ENCODE measurements at regions not wholly inside any gene's neighbourhood (a gene's known extent, or its start where the extent isn't known, plus 50 kb on each side); places are given as distances from the start of the nearest gene placed in this dataset.

DNA sequence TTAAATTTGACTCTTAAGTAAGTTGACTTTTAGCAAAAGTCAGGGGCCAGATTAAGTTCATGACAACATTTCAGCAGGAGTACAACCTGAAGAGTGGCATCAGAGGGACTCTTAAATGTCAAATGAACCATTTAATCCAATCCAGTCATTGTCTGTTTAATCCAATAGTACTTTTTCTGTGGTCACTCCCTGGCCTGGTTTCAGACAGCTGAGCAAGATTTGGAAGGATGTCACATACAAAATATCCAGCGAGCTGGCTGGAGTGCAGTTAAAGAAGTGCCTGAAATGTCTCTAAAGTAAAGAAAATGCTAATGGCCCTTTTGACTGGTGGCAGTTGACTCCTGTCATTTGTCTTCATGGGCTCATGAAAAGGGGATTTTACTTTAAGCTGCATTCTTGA lies 1082.1 kb downstream of the AACS start:
- DNase-seq: no peak

DNA sequence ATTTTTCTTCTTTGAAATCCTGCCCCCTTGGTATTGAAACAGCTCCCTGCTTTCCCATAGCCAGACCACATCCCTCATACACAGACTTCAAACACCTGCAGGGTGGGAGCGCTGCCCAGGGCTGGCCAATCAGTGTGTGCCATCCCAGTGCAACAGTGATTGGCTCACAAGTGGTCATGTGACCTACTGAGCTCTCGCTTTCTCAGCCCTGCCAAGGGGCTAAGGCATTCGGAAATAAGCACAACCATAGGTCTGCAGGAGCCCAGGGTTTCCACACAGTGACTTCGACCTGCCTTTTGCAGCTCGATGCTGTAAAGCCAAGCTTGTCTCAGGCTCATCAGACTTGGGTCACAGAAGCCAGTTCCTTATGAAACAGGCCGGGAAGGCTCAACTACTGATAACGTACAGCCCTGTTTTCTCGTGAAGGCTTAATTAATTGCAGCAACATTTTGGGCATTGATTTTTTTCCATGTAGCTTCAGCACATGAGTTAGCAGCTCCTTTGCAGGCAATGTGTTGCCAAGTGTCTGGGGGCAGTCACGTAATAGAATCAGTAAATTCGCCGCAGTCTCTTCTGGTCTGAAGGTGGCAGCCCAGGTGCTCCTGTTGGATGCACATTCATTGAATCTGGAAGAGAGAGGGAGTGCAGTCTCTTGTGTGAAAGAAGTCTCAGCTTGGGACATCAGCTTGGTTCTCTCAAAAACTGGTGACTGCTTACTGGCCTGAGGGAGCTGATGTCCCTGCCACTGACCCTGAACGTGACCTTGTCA lies 1091.8 kb downstream of the AACS start:
- DNase-seq: no peak

DNA sequence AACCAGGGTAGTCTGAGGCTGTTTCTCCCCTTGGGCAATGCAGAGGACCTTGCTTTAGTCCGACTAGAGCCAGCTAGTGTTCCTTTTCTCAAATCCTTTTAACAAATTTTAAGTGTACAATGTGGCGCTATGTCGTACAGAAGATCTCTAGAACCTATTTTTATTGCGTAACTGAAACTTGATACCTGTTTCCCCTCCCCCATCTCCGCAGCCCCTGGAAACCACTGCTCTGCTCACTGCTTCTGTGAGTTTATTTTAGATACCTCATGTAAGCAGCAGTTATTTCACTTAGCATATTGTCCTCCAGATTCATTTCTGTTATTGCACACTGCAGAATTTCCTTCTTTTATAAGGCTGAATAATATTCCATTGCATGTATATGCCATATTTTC lies 1092.3 kb downstream of the AACS start:
- no peak for DNase-seq

DNA sequence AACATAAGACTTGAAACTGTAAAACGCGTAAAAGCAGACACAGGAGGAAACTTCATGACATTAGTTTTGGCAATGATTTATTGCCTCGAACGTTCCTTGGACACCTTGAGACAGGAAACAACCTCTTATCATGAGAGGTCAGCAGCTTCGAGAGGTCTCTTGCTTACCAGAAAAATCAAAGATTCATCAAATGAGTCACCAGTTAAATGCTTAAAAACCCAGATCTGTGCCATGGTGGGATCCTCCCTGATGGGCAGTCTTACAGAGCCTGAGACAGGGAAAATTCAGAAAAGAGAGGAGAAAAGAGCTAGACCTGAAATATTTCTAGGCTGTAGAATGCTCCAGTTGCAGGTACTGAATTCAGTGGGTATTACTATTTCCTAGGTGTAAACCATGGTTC lies 1093.9 kb downstream of the AACS start:
- DNase-seq: no peak

DNA sequence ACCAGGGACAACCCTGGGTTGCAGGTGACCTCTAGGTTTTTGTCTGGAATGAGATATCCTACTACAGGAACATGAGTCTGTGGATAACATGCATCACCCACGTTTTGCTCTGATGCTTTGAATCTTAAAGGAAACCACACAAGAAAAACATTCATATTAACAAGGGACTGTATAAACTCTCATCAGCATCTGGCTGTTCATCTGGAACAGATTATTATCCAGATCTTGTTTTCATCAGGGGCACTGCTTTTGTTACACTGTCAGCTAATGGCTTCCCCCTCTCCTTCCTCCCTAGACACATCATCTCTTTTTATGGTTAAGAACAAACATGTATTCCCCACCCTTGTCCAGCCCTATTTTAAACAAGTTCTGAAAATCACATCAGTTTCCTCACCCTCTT lies 1095.7 kb downstream of the AACS start:
- no peak for DNase-seq

DNA sequence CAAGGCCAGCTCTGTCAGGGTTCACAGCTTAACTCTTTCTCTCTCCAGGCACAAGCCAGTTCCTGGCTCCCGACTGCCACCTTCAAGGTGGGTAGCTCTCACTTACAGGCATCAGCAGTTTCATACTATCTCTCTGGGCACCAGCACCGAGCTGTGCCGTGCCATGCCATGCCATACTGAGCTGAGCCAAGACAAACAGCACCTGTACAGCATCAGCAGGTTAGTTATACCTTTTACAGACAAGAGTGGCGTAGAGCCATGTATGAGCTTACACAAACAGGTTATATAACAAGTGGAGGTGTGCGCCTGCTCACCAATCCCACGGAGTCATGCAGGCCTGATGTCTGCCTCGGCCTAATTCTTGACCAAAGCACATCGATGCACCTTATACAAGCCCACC lies 1098.7 kb downstream of the AACS start:
- DNase-seq: no peak

DNA sequence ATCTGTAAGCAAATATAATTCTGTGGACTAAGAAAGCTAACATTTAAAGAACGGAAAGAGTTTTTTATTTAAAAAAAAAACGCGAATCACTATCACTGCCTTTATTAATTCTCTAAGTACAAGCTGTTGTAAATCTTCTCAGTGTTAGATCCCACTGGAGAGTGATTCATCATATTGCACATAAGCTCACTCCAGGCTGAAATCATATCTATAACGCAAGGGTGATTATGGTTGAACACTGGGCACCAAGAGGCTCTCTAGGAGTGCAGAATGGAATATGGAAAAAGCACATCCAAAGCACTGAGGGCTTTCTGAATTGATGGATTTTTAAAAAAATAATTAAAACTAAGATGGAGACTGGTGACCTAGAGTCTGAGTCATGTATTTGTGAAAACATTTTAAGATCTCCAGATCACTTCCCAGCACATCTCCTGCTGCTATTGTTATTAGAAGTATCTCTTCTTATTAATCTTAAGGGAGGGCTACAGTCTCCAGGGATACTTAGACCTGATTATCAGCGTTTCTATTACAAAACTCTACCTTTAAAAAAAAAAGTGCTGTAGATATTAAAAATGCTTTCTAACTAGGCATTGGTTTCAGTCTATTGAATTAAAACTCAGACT lies 1106.8 kb downstream of the AACS start:
- DNase-seq: no peak

DNA sequence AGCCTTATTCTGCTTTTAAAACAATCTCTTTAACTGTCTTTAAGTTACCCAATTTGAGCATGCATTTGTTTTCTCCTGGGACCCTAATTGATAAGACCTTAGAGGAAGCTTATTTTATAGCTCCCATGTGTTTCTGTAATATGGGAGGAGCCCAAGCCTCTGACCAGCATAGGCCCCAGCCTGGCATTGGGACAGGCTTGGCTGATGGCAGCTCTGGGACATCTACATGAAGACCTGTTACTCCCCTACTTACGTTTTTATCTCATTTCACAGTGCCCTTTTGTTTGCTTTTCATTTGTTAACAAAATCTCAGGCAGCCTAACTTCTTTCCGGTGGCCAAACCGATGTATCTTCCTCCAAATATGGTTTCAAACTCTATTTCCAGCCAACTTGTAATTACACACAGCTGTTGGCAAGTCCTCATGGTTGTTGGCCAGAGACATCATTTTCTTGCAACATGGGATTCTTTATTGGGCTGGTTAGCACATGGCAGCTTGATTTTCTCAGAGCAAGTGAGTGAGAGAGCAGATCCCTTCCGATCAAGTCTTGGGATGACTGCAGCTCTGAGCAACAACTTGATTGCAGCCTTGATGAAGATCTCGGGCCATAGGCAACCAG lies 1117.5 kb downstream of the AACS start:
- DNase-seq: no peak

DNA sequence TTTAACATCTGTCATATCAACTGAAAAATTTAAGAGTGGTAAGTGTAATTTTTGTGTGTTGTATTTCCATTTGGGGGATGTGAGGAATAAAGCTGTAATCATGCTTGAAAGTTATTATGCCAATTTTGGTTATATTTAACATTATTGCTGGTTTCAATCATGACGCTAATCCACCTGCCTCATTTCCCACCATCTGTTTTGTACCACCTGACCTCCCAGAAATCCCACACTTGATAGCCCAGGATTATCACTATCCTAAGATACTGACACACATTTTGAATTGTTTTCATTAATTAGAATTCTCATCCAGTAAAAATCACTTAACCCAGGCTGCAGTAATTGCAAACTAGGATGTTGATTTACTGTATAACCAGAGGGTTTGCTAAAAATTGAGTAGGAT lies 1119.8 kb downstream of the AACS start:
- no peak for DNase-seq

DNA sequence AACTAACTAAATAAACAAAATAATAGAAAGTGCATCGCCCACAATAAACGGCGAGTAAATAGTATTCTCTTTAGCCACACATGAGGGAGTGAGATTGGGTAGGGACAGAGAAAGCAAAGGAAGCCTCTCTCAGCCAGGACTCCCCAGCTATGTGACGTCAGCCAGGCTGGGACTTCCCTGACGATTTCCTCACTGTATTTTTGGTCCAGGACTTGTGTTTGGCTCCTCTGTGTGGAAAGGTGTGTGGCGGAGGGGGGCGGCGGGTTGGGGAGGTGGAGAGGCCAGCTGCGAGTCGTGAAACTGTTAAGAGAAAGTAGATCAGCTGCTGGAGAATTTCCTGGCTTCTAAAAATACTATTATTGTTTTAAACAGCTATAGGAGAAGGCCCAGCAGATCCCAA lies 1124.6 kb downstream of the AACS start:
- no peak for DNase-seq

DNA sequence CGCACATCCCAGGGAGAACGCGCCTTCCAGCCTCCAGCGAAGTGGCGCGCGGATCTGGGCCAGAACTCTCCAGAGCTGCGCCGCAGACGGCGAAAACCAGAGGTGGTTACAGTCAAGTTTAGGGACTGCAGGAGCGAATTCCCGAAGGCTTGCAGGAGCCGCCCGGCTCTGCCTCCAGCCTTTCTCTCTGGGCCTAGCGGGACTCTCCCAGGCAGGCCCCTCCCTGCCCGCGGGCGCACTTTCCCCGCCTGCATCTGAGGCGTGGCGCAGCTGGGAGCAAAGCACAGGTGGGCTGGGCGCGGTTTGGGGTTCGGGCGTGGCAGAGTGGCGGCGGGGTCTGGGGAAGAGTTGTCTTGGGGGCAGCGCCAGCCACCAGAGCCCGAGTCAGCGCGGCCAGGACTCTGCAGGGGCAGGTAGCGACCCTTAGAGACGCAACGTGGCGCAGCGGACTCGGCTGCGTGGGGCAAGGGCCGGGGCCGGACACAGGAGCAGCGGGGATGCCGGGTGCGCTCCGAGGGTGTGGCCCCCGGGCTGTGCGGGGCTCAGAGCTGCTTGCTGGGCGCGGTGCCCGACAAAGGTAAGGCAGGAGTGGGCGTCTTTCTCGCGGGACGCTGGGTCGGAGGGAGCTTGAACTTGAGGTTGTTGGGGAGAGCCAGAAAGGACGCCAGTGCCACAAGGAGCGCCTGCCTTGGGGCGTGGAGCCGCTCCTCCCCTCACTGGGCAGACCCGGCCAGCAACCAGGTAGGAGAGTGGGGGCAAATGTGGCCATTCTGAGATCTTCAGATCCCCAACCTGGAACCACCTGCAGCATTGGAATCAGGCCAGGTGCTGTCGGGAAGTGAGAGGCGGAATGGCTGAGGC lies 1126.0 kb downstream of the AACS start:
- DNase-seq: no peak

DNA sequence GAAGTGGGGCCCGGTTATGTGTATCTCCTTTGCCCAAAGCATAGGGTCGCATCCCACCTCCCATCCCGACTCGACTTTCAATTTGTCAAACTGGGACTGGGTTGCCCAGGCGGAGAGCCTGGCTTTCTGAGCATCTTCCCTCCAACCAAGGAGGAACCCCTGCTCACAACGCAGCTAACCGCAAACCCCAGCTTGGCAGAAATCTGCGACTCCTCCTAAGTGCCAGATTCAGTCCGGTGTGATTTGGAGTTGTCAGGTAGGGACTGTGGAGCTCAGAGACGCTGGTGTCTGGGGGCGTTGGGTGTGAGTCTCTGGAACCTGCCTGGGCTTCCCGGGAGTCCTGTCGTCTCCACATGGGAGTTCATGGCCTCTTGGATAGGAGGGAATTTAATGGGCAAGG lies 1126.7 kb downstream of the AACS start:
- no peak for DNase-seq

DNA sequence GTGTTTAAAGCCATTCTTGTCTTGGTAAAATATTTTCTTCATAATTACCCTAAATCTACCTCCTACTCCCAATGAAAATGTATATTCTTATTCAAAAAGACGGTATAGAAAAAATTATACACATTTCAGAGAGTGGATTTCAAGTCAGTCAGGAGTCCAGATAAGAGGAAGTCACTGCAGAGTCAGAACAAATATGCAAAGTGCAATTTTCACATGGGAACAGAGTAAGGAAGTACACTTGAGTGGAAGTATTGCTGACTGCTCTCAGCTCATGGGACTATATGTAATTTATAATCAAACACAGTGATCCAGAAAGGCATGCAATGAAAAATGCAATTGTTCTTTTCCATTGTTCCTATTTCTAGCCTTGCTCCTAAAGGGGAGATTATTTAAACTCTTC lies 1128.0 kb downstream of the AACS start:
- DNase-seq: no peak

DNA sequence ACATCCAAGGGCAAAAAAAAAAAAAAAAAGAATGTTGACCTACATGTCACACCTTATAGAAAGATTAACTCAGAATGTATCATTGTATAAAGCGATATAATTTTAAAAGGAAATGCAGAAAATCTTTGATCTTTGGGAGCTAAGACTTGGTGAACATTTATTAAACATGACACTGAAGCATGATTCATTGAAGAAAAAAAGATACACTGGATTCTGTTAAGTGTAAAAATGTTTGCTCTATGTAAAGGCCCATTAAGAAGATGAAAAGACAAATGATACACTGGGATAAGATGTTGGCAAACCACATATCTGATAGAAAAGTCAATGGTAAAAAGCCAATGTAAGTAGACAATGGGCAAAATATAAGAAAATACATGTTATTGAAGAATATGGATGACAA lies 1131.0 kb downstream of the AACS start:
- no peak for DNase-seq

DNA sequence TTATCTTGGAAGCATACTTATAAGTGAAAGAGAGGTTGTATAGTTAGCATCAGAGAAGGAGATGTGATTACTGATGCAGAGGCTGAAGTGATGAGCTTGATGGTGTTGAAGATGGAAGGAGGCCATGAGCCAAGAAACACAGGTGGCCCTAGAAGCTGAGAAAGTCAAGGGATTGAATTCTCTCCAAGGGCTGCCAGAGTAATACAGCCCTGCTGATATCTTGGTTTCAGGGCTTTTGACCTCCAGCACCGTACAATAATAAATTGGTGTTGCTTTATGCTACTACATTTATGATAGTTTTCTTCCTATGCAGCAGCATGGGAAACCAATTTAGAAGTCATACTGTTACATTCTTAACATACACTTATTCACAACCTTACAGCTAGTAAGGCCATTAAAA lies 1133.3 kb downstream of the AACS start:
- DNase-seq: no peak

DNA sequence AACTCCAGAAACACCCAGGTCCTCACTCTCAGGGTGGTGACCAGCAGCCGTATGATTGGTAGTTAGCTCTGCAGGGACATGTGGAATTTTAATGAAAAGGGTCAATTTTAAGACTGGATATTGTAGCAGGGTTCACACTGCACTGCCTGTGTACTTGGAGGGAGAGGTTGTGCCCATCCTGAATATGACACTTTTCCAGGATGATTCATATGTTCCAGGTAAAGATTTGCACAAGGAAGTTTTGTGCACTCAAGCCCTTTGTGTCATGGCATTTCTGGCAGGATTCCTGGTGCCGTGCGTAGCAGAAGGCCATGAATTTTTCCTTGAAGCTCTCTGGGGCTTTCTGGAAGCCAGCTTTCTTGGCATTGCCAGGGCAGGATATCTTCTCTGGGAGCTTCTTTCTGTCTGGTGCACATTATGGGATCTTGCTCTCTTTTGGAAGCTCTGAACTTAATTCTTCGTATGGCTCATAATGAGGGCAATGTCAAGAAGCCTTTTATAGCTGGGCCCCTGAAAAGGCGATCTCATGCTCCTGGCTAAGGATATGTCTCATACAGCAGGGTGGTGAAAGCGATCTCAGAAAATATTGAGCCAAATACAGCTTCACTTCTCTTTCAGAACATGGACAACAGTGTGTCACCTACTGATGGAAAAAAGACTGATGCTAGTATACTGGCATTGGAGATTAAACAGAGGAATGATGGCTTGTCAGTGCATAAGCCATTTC lies 1133.9 kb downstream of the AACS start:
- no peak for DNase-seq

DNA sequence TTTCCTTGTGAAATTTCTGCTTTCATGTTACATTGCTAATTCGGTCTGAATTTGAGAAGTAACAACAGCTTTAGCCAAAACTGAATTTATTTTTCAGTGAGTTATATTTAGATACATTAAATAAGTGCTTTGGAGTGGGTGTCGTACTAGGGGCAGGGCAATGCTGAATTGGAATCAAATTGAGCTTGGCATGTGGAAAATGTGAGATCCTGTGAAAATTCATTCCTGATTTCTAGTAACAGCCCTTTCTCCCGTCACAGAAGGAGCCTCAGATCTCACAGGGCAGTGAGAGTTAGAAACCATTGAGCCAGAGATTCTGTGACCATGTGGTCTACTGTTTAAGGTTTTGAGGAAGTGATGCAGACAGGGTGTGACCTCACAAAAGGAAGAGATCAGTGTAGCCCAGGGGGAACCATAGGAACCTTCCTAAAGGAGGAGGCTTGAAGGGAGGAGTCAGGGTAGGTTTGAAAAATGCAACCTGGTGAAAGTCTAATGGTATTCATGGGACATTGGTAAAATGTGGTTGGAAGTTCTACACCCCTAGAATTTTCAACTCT lies 1136.8 kb downstream of the AACS start:
- no peak for DNase-seq

DNA sequence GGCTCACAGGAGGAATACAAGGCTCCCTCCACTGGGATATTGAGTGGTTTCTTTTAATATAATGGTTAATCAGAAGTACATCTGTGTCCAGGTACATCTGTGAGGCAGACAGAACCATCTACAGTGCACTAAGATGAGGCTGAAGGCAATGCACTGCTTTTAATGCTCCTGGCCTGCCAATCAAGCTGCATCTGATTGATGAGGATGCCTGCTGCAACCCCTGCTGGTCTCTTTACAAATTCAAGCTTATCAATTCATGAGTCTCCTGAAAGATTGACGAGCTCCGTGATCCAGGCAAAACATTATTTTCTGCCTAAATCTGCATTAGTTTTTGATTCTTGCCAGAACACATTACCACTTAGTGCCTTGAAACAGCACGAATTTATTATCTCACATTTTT lies 1139.1 kb downstream of the AACS start:
- DNase-seq: no peak

DNA sequence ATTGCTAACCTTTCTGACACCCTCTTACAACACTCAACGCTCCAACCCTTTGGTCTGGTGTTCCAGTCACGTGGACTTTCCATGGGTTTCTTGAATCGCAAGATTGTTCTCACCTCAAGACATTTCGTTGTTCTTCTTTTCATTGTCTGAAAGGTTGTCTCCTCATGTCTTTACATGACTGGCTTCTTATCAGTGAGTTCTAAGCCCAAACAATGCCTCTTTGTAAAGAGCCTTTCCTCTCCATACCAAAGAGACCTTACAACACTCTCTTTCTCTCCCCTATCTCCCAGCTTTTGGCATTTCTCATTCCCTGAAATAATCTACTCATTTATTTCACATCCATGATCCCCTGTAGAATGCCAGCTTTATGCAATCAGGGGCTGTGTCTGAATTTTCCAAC lies 1144.8 kb downstream of the AACS start:
- DNase-seq: no peak

DNA sequence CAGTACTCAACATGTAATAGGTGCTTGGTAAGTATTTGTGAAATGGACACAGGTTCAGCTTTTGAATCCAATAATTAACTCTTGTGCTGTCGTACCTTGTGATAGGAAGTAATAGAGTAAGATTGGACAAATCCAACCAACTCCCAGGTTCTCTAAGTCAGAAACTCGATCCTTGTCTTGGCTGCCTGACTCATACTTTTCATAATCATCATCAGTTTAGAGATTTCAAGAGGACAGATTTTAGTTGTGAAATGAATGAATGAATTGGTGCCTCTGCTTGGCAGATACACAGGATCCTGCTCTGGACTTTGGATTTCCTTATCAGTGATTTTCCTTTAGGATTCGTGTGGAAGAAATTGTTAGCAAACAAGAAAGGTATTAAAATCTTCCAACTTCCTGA lies 1145.2 kb downstream of the AACS start:
- DNase-seq: no peak

DNA sequence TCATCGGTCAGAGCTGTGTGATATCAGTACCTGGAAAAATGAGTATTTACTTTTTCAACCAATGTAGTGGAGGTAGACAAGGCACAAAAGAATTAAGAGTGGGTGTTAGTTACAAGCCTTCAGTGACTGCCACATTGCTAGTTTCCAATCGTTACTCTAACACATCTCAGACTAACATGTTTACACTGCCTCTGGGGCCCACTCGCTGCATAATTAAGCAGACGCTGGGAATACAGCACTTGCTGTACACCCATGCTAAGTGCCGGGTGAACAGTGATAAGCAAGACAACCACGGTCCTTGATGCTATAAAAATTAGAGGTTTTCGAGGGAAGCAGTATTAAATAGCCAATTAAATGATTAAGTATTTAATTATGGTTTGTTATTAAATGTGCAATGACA lies 1147.6 kb downstream of the AACS start:
- DNase-seq: no peak

DNA sequence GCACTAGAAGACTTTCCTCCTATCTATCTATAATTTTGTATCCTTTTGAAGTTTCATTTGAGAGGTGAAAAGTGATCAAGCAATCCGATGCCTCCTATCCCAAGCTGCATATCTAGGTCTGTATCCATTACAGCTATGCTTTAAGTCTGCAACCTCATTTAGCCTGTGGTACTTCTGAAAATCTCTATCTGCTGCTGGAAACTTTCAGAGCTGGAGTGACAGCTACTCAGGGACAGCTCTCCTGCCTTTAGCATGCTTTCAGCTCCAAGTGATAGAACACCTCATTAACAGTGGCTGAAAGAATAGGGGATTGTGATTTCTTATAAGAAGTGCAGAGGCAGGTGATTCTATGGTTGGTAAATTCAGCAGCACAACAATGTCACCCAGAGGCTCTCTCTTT lies 1153.5 kb downstream of the AACS start:
- DNase-seq: no peak

DNA sequence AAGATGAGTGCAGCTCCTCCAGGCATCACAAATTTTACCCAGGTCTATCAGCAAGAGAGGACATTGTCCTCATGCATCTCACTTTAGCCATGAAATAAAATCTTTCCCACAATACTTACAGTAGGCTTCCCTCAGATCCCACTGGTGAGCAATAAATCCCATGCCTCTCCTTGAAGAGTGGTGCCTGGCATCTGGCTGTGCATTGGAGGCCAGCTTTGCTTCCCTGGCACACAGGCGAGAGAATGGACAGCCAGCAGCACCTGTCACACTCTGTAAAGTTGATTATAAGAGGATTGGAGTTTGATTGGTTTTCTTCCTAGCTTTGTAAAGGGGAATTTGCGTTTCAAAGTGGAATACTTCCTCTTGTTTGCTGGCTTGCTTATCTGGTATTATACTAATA lies 1153.9 kb downstream of the AACS start:
- DNase-seq: no peak
